SK-N-SH (cell line): ENCODE measurements at regions not wholly inside any gene's neighbourhood (a gene's known extent, or its start where the extent isn't known, plus 50 kb on each side); places are given as distances from the start of the nearest gene placed in this dataset.

Experiments
- CTCF ChIA-PET: fragments of 300-600, 350-600 bp; formaldehyde crosslinking; extraction: SDS; loops from one replicate; lab custom pipeline; 2021; lab: Yijun Ruan, JAX
- POLR2A ChIA-PET: fragments of 350-600 bp; sonication (Branson Sonifier 250); formaldehyde crosslinking; extraction: SDS; loops from one replicate; lab custom pipeline; 2020; ENCODE audit warnings: antibody characterized with exemption, inconsistent platforms; lab: Yijun Ruan, JAX
- DNase-seq: peaks from one replicate; pipeline ENCODE4 v3.0.0; 2012
- H2AFZ ChIP-seq: fragments of 200-600 bp; sonication (generic); 2 replicates; pipeline ENCODE4 v1.8.1; 2016; ENCODE audit warnings: antibody characterized with exemption, mild to moderate bottlenecking, low read depth
- H3F3A ChIP-seq: fragments of 200-600 bp; sonication (generic); replicated peaks from 2 replicates; pipeline ENCODE3; 2016; ENCODE audit warnings: antibody characterized with exemption, mild to moderate bottlenecking; ENCODE audit not compliant: insufficient read depth
- H3K27ac ChIP-seq, 2 experiments: fragments of 200-500 bp in 1 of 2; fragments of 200-600 bp in 1 of 2; sonication (Bioruptor generic) in 1 of 2; sonication (generic), shearing (Covaris generic) in 1 of 2; 2 replicates each; pipeline versions ENCODE4 v1.5.1 to v1.6.1; 2014 to 2016; ENCODE audit warnings: low read depth in 2 of 2, inconsistent platforms in 1 of 2, low read length in 1 of 2, mild to moderate bottlenecking in 1 of 2, mixed read lengths in 1 of 2
- H3K27me3 ChIP-seq: fragments of 200-600 bp; sonication (generic), shearing (Covaris generic); 2 replicates; pipeline ENCODE4 v1.6.1; 2016; ENCODE audit warnings: mixed run types; ENCODE audit not compliant: insufficient read depth
- H3K36me3 ChIP-seq, 2 experiments: fragments of 200-500 bp in 1 of 2; fragments of 200-600 bp in 1 of 2; sonication (Bioruptor generic) in 1 of 2; sonication (generic) in 1 of 2; replicated peaks in 1 of 2; 2 replicates each; pipeline versions ENCODE3 to v1.5.1; 2014 to 2016; ENCODE audit warnings: low read length in 1 of 2, mild to moderate bottlenecking in 1 of 2; ENCODE audit not compliant: insufficient read depth in 2 of 2, control insufficient read depth in 1 of 2
- H3K4me1 ChIP-seq, 2 experiments: fragments of 200-500 bp in 1 of 2; fragments of 200-600 bp in 1 of 2; sonication (Bioruptor generic) in 1 of 2; sonication (generic), shearing (Covaris generic) in 1 of 2; 2 replicates each; pipeline versions ENCODE4 v1.5.1 to v1.6.1; 2014 to 2016; ENCODE audit warnings: low read depth in 1 of 2, low read length in 1 of 2, mixed run types in 1 of 2; ENCODE audit not compliant: insufficient read depth in 2 of 2, control insufficient read depth in 1 of 2
- H3K4me2 ChIP-seq: fragments of 200-600 bp; sonication (generic), shearing (Covaris generic); 2 replicates; pipeline ENCODE4 v1.6.1; 2017; ENCODE audit warnings: mixed run types
- H3K4me3 ChIP-seq, 2 experiments: fragments of 200-500 bp in 1 of 2; fragments of 200-600 bp in 1 of 2; sonication (Bioruptor generic) in 1 of 2; sonication (generic), shearing (Covaris generic) in 1 of 2; 2 replicates each; pipeline versions ENCODE4 v1.5.1 to v1.8.1; 2014 to 2016; ENCODE audit warnings: low read depth in 2 of 2, inconsistent platforms in 1 of 2, low read length in 1 of 2, mild to moderate bottlenecking in 1 of 2, mixed read lengths in 1 of 2, moderate library complexity in 1 of 2
- H3K79me2 ChIP-seq: fragments of 200-600 bp; sonication (generic); 2 replicates; pipeline ENCODE4 v1.8.1; 2017; ENCODE audit warnings: mild to moderate bottlenecking; ENCODE audit not compliant: insufficient read depth
- H3K9ac ChIP-seq: fragments of 200-600 bp; sonication (generic); 2 replicates; pipeline ENCODE4 v1.6.1; 2017; ENCODE audit warnings: mixed run types
- H3K9me2 ChIP-seq: fragments of 200-600 bp; sonication (generic); 2 replicates; pipeline ENCODE4 v1.6.1; 2017; ENCODE audit warnings: mixed run types
- H3K9me3 ChIP-seq: fragments of 200-600 bp; sonication (generic); 2 replicates; pipeline ENCODE4 v1.6.1; 2017; ENCODE audit warnings: mixed run types, mild to moderate bottlenecking, moderate library complexity
- H4K20me1 ChIP-seq: fragments of 200-600 bp; sonication (generic); 2 replicates; pipeline ENCODE4 v1.6.1; 2017; ENCODE audit warnings: mild to moderate bottlenecking, mixed run types; ENCODE audit not compliant: insufficient read depth
- CHD2 ChIP-seq: fragments of 150-350 bp; IDR thresholded peaks from 2 replicates; pipeline ENCODE4 v1.6.1; 2018; ENCODE audit warnings: low read length; ENCODE audit not compliant: partially characterized antibody
- ELF1 ChIP-seq: IDR thresholded peaks from 2 replicates; pipeline ENCODE4 v1.4.0; 2012
- EP300 ChIP-seq, 2 experiments: IDR thresholded peaks; 2 replicates each; pipeline versions ENCODE4 v1.4.0 to v1.6.1; 2012; ENCODE audit warnings: borderline replicate concordance in 1 of 2, low read depth in 1 of 2, low read length in 1 of 2
- EZH2phosphoT487 ChIP-seq: fragments of 200-600 bp; sonication (generic); IDR thresholded peaks from 2 replicates; pipeline ENCODE4 v1.6.1; 2017; ENCODE audit warnings: low read depth, mixed run types, mild to moderate bottlenecking, antibody characterized with exemption, moderate library complexity, borderline replicate concordance
- FOXJ3 ChIP-seq: sonication (generic); formaldehyde crosslinking; IDR thresholded peaks from 2 replicates; pipeline ENCODE4 v1.5.1; 2020; ENCODE audit warnings: mild to moderate bottlenecking, missing genetic modification reagents
- GABPA ChIP-seq: IDR thresholded peaks from 2 replicates; pipeline ENCODE4 v1.4.0; 2012; ENCODE audit warnings: low read depth, mild to moderate bottlenecking
- IRF3 ChIP-seq: fragments of 150-350 bp; IDR thresholded peaks from 2 replicates; pipeline ENCODE4 v1.6.1; 2016; ENCODE audit warnings: mild to moderate bottlenecking, low read depth, low read length
- JUND ChIP-seq: IDR thresholded peaks from 2 replicates; pipeline ENCODE4 v1.4.0; 2012
- MAX ChIP-seq: IDR thresholded peaks from 2 replicates; pipeline ENCODE4 v1.4.0; 2012; ENCODE audit warnings: low read depth
- MXI1 ChIP-seq: IDR thresholded peaks from 2 replicates; pipeline ENCODE4 v1.6.1; 2012; ENCODE audit warnings: mild to moderate bottlenecking, low read depth, low read length, improper control_type of control experiment
- NFIC ChIP-seq: IDR thresholded peaks from 2 replicates; pipeline ENCODE4 v1.4.0; 2012; ENCODE audit warnings: borderline replicate concordance
- POLR2AphosphoS5 ChIP-seq: IDR thresholded peaks from 2 replicates; pipeline ENCODE4 v1.6.1; 2012; ENCODE audit warnings: low read depth, low read length
- RAD21 ChIP-seq: IDR thresholded peaks from 2 replicates; pipeline ENCODE4 v1.6.1; 2012; ENCODE audit warnings: mild to moderate bottlenecking, low read length
- RFX5 ChIP-seq: IDR thresholded peaks from 2 replicates; pipeline ENCODE4 v1.6.1; 2012; ENCODE audit warnings: mild to moderate bottlenecking, improper control_type of control experiment, low read length
- SIN3A ChIP-seq: IDR thresholded peaks from 2 replicates; pipeline ENCODE4 v1.6.1; 2012; ENCODE audit warnings: low read depth, mild to moderate bottlenecking, low read length, moderate library complexity, borderline replicate concordance
- SMC3 ChIP-seq: IDR thresholded peaks from 2 replicates; pipeline ENCODE4 v1.6.1; 2012; ENCODE audit warnings: low read depth, low read length, improper control_type of control experiment
- TCF12 ChIP-seq: IDR thresholded peaks from 2 replicates; pipeline ENCODE4 v1.4.0; 2012
- USF1 ChIP-seq: IDR thresholded peaks from 2 replicates; pipeline ENCODE4 v1.4.0; 2012; ENCODE audit warnings: low read depth, borderline replicate concordance
- USF2 ChIP-seq: fragments of 150-350 bp; IDR thresholded peaks from 2 replicates; pipeline ENCODE4 v1.6.1; 2017; ENCODE audit warnings: antibody characterized with exemption, low read length, low read depth, borderline replicate concordance
- WGBS: methylation state at CpG from one replicate; pipeline ENCODE4 v1.1.6; 2017; ENCODE audit warnings: low lambda C conversion rate; 5-methylcytosine and 5-hydroxymethylcytosine counted together

- Histone ChIP-seq H3K9me3 (no peaks in the 10 kb centered on the region), H3K4me2 (no peak overlapping the region), H4K20me1 (no peaks in the 10 kb centered on the region), H3K27ac (no peak overlapping the region), H3K4me1 (no peaks in the 10 kb centered on the region), H3K9ac (no peak overlapping the region), H3K9me2 (no peaks in the 10 kb centered on the region), H3K4me3 (no peak overlapping the region), H3F3A (no peaks in the 10 kb centered on the region), H3K27me3 (no peaks in the 10 kb centered on the region), H2AFZ (no peak overlapping the region), H3K36me3 (no peaks in the 10 kb centered on the region), H3K79me2 (no peaks in the 10 kb centered on the region)
- DNase-seq: no peak
- CTCF ChIA-PET: no interaction called here
- POLR2A ChIA-PET: no interaction called here
- TF ChIP-seq NFIC: no peak
- TF ChIP-seq FOXJ3 (CRISPR knock-in tag): no peak
- no peak for TF ChIP-seq IRF3
- no peak for TF ChIP-seq TCF12
- no peak for TF ChIP-seq EZH2phosphoT487
- no peak for TF ChIP-seq USF1
- TF ChIP-seq RFX5: no peak
- TF ChIP-seq CHD2: no peak
- TF ChIP-seq SIN3A: no peak
- no peak for TF ChIP-seq MAX
- TF ChIP-seq MXI1: no peak
- TF ChIP-seq SMC3: no peak
- no peak for TF ChIP-seq GABPA
- no peak for TF ChIP-seq POLR2AphosphoS5
- no peak for TF ChIP-seq RAD21
- no peak for TF ChIP-seq USF2
- no peak for TF ChIP-seq ELF1
- no peak for TF ChIP-seq EP300 (IDR thresholded peaks at IDR 0.05; ENCODE audit: borderline replicate concordance in 1 of 2, low read depth in 1 of 2, low read length in 1 of 2)
- TF ChIP-seq JUND: no peak
- WGBS: 22% methylated on average over 2 of the region's 2 CpGs
These were observed 116.0 kb upstream of the SLC28A3 start for GRCh38 chr9:84456527-84456926.
